GM21381 (cell line): ENCODE measurements at regions not wholly inside any gene's neighbourhood (a gene's known extent, or its start where the extent isn't known, plus 50 kb on each side); places are given as distances from the start of the nearest gene placed in this dataset.

Experiments
- ATAC-seq: cut with Tn5 transposase; IDR thresholded peaks from one replicate; pipeline ENCODE4 v1.9.1; 2021; ENCODE audit warnings: mild to moderate bottlenecking, moderate library complexity; ENCODE audit not compliant: unreplicated experiment

- ATAC-seq = no peak
Observed at GRCh38 chr4:34157547-34157946, 2086.8 kb downstream of the ARAP2 start.

DNA sequence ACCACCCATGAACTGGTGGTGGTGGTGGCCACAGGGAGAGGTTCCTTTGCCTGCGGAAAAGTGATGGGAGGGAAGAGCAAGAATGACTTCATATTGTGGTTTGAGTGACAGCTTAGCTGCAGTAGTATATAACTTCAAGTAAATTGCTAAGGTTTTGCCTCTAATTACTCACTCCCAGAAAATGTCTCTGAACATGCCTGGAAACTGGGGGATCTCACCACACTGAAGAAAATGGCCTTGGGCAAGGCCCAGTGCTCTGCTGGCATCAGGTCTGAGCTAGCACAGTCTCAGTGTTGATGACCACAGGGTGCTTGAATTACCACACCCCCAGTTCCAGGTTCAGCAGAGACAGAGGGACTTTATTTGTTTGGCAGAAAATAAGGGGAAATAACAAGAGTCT lies 2085.4 kb downstream of the ARAP2 start:
- ATAC-seq = no peak

- no peak for ATAC-seq
Observed at GRCh38 chr4:34170946-34171345, 2073.4 kb downstream of the ARAP2 start.

- no peak for ATAC-seq
Observed at GRCh38 chr4:34176609-34177008, 2067.7 kb downstream of the ARAP2 start.

- no peak for ATAC-seq
Observed at GRCh38 chr4:34178476-34178875, 2065.8 kb downstream of the ARAP2 start.

GRCh38 chr4:34181311-34181841 lies 2062.9 kb downstream of the ARAP2 start:
- no peak for ATAC-seq

GRCh38 chr4:34181891-34182290 lies 2062.4 kb downstream of the ARAP2 start:
- no peak for ATAC-seq

- no peak for ATAC-seq
Observed at GRCh38 chr4:34182306-34182705, 2062.0 kb downstream of the ARAP2 start.

DNA sequence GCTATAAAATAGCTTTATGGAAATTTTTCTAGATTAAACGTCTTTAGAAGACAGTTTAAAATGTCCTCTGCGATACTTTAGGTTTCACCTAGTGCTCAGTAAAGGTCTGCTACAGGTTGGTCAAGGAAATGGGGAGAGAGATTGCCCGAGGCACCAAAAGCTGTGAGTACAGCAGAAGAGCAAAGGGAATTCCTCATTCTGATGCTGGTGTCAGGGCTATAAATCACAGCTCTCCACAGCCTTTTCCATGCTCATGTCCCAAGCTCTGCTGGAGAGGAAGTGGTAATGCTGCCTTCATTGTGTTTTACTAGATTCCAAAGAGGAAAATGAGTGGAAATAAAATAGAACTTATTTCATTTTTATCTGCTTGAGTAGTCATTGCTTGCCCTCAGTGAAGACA lies 2060.4 kb downstream of the ARAP2 start:
- no peak for ATAC-seq

- no peak for ATAC-seq
Observed at GRCh38 chr4:34187056-34187455, 2057.3 kb downstream of the ARAP2 start.

DNA sequence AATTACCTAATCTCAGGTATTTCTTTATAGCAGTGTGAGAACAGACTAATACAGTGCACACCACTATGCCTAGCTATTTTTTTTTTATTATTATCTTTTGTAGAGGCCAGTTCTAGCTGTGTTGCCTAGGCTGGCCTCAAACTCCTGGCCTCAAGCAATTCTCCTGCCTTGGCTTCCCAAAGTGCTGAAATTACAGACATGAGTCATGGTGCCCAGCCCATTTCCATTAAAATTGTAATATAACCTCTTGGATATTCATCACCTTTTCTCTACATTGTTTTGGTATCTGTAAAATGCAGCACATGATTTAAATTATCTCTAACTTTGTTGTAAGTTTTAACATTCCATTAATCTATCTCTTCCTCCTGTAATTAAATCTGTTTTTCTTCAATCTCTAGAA lies 2052.9 kb downstream of the ARAP2 start:
- no peak for ATAC-seq

DNA sequence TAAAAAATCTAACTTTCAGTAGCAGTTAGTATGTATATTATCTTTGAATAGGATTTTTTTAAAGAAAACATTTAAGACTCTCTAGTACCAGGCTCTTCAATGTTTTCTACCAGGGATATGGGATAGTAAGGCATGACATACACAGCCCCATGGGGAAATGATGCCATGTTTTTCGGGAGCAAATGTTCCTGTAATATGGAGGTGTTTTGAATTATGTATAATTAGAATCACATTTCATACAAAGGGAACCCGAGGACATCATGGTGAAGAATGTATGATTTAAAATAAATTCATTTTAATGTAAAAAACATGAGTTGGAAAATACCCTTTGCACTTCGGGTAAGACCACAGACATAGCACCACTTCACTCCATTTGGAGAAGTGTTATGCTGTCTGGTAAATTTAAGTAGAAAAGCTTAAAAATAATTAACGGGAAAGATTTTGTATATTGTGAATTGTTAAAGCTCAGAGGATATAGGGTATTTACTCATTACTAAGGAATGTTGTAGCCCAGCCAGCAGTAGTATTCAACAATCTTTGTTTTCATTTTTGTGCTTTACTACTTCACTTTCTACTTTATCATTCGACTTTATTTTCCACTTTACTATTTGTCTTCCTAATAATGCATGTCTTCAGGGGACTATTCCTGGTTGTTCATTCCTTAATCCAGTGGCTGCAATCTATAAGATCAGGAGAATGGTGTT lies 2050.7 kb downstream of the ARAP2 start:
- no peak for ATAC-seq

- ATAC-seq = no peak
Observed at GRCh38 chr4:34194585-34194984, 2049.7 kb downstream of the ARAP2 start.

DNA sequence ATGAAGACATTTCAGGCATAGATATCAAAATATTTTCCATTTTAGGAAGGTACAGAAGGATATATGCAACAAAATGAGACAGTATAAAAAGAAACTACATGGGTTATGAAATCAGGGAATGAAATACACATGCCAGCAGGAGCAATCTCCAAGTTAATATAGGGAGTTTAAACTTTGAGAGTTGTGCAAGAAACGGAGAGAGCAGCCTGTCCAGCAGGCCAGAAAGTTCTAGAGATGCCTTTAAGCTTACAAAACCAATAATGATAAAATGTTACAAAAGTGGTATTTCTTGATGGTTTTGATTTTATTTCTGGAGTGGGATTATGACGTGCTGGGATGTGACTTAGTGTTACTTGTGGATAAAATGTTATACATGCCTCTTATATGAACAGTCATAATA lies 2047.9 kb downstream of the ARAP2 start:
- no peak for ATAC-seq

DNA sequence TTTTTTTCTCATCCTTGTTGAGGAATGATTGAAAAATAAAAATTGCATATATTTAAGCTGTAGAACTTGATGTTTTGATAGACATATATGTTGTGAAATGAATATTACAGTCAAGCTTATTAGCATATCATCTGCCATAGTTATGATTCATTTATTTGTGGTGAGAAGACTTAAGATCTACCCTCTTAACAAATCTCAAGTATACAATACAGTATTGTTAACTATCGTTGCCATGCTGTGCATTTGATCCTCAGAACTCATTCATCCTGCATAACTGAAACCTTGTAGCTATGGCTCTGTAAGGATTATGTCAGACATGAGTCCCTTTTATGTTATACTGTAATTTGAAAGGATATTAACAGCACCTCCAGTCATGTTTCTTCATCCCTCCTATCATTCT lies 2045.3 kb downstream of the ARAP2 start:
- no peak for ATAC-seq

DNA sequence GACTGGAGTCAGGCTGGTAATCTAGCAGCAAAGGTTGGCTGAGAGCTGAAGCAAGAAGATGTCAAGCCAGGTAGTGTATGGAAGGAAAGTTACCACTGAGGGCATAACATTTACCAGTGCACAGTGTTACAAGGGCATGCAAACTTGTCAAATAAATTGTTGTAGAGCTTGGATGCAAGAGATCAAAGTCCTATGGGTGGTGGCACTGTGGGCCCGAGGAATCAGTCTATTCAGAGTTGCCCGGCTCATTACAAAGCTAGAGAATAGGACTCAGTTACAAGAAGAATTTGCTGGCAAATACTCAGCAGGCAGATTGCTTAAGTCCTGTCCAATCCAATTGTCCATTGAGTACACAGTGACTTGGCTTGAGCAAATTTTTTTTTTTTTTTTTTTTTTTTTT lies 2043.8 kb downstream of the ARAP2 start:
- no peak for ATAC-seq

DNA sequence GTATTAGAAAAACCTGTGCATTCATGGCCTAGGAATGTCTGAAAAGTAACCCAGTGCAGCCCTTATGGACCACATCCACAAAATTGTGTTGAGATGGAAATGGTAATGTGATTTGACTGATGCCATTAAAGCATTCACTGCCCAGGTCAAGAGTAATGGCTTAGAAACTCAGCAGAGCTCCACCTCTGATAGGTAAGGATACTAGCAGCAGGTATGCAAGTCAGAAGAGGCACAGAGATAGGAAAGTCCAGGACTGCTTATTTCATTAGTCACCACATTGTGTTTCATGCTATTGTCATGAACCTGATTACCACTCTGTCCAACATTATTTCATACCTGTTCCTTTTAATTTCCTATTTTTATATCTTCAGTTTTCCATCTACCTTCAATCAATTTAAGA lies 2042.2 kb downstream of the ARAP2 start:
- ATAC-seq = no peak

DNA sequence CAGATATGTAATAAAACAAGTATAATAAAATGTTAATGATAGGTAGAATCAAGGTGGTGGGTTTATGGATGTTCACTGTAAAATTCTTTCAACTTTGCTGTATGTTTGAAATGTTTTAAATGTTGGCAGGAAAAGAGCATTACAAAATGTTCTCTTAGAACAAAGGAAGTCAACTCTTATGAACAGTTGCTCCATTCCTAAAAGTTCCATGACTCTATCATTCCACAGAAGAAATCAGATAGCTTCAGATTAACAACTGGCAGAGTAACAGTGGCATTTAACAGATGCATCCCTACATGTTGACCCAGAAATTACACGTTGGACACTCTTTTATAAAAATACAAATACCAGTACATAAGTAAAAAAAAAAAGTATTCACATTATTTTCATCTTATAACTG lies 2023.7 kb downstream of the ARAP2 start:
- no peak for ATAC-seq

DNA sequence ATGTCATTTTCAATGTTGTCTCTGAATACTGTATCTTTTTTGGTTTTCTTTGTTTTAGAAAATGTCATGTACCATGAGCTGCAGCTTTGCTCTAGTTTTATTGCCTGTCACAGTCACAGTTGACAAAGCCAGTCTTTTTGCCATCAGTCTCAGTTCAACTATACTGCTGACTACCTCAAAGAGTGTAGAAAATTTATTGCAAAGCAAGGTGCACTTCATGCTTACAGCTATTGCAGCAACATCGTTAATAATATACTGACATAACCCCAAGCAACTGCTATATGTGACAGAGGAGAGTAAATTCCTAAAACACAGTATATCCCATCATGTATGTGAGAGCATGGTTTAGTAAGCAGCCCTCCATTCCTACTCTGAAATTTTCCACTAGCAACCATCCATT lies 2022.3 kb downstream of the ARAP2 start:
- ATAC-seq = no peak

GRCh38 chr4:34236118-34236517 lies 2008.2 kb downstream of the ARAP2 start:
- no peak for ATAC-seq

DNA sequence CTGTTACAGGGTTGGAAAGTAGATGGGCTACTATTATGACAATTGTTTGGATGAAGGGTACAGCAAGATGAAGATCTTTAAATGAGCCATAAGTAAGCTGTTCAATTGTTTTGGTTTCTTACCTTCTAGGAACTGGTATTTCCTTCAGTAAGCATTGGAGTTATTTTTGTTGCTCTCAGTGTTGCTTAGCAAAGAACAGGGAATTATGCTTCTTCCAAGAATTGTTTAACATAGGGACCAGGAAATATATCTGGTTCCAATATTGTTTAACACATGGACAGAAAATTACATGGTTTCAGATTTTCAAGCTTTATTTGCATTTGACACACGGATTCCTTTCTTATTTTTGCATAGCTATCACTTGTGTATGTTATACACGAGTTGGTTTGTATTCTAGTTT lies 1999.0 kb downstream of the ARAP2 start:
- ATAC-seq = no peak

DNA sequence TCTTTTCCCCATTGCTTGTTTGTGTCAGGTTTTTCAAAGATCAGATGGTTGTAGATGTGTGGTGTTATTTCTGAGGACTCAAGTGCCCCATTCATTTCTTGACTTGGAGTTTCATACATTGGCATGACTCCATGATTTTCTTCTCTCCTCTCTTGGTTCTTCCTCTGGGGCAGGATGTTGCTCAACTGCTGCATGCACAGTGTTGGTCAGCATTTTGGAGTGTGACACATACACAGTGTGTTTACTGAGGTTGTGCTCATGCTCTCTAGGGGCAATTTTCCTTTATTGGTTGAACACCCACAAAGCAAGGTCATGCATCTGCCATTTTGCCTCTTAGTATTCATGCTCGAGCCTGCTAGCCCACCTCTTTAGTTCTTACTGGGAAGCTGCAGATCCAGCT lies 1993.8 kb downstream of the ARAP2 start:
- no peak for ATAC-seq

DNA sequence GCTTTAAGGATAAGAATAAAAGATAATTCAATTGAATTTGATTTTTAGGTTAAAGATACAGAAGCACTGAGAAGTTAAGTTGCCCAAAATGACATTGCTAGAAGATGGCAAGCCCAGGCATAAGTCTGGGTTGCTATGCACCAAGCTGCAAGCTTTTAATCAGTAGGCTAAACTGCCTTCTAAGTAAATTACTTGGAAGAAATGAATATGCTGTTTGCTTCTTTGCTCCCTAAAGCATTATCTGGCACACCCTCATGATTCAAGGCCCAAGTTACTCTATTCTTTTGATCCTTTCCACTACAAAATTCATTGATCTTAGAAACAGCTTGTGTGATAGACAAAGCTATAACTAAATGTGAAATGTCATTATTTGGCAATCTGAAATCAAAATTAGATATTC lies 1991.1 kb downstream of the ARAP2 start:
- ATAC-seq = no peak
